GM18511 (cell line): ENCODE measurements at regions not wholly inside any gene's neighbourhood (a gene's known extent, or its start where the extent isn't known, plus 50 kb on each side); places are given as distances from the start of the nearest gene placed in this dataset.

Experiments used
- ATAC-seq: cut with Tn5 transposase; IDR thresholded peaks from one replicate; pipeline ENCODE4 v1.9.1; 2021; ENCODE audit warnings: mild to moderate bottlenecking, moderate library complexity; ENCODE audit not compliant: unreplicated experiment

DNA sequence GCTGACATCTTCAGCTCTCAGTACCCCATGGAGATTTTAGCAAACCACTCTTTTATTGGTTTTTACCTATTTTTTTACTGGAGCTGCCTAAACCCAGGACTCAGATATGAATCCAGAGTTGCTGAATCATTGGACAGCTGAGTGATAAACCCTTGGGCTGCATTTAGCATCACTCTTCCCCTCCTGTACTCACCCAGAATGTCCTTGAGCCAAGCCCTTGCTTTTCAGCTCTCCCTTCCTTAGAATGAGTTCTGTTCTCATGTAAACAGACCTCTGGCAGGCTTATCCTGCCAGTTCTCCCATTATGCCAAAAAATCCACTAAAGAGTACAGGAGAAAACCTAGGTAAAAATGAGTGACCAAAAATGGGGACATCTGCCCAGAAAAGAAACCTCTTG is 200.1 kb upstream of the POU2AF2 start:
- ATAC-seq, result no peak

DNA sequence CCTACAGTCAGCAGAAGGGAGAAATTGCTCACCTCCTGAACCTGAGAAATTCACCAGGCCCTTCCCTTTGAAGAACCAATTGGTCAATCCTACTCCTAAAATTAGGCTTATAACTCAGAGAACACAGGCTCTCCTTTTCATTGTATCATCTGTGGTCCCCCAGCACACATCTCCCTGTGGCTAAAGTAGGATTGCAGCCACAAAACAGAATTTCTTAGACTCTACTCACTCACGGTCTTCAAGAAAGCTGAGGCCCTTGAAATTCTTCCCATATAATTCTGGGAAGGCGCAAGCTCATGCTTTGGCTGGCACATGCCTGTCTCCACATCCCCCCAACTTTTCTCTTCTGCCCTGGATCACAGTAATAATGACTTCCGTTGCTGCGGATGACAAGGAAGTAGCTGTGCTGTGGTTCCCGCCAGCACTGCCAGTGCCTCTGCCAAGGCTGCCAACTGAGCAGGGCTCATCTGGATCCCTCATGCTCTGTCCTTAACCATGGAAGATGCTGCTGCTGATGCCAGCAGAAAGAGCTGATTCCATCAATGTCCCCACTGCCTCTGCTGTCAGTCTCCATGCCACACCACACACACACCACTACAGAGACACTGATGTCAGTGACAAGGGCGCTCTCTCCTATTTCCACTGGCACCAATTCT is 200.6 kb upstream of the POU2AF2 start:
- ATAC-seq, result no peak

DNA sequence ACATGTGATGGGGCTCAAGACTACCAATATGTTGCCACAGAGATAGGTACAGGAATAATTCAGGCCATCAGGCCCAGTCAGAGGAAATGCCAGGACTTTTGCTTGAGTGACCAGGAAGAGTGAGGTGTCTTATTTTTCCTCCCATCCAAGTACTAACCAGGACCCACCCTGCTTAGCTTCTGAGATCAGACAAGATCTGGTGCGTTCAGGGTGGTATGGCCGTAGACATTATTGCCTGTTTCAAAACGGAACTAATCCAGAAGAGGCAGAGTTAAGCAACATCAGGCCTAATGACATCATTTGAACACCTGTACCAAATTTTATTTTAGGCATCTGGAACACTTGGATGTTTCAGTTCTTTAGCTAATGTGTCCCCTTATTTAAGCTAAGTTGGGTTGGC is 205.5 kb upstream of the POU2AF2 start:
- ATAC-seq, result no peak

DNA sequence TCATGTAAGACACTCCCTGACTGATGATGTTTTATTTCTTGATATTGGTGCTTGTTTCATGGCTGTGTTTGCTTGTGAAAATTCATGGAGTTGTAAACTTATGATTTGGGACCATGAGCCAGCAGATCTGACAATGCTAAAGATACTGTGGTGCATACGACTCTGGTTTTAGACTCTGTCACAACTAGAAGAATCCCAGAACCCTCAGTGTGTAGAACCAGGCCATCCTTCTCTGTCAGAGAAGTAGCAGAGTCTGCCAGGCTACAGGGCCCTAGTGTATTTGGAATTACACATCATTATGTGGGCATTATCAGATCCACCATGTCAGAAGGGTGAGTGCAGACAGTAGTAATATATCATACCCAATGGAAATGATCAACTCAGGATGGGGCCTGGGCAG is 209.8 kb upstream of the POU2AF2 start:
- ATAC-seq, result no peak

DNA sequence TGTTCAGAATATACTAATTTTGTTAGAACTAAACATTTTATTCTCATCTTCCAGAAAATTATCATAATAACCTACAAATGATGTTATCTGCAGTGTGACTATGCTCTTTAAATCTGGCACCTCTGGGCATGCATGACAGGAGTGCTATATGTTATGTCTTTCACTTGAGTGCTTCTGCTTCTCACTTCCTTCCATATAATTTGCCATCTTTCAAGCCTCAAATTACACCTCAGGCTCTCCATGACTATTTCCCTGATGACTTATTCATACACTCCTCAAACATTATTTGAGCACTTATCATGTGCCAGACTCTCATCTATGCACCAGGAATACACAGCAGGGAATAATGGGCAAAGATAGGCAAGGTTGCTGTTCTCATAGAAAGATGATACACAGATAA is 219.3 kb upstream of the POU2AF2 start:
- no peak for ATAC-seq

DNA sequence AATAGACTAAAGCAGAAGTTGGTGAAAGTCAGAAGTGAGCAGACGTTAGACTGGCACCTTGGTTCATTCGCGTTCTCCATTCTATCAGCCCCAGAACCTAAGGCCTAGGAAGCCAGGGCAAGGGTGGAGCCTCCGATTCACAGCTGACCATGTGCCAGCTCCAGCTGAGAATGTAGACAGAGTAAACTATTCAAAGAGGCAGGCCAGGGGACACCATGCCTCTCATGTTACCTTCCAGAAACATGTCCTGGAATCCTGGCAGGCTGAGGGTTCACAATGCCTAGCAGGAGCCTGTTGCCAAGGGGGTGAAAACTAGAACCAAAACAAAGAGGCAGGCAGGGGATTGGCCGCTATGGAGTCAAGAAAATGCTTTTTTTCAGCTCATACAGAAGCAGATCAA is 224.4 kb upstream of the POU2AF2 start:
- no peak for ATAC-seq

DNA sequence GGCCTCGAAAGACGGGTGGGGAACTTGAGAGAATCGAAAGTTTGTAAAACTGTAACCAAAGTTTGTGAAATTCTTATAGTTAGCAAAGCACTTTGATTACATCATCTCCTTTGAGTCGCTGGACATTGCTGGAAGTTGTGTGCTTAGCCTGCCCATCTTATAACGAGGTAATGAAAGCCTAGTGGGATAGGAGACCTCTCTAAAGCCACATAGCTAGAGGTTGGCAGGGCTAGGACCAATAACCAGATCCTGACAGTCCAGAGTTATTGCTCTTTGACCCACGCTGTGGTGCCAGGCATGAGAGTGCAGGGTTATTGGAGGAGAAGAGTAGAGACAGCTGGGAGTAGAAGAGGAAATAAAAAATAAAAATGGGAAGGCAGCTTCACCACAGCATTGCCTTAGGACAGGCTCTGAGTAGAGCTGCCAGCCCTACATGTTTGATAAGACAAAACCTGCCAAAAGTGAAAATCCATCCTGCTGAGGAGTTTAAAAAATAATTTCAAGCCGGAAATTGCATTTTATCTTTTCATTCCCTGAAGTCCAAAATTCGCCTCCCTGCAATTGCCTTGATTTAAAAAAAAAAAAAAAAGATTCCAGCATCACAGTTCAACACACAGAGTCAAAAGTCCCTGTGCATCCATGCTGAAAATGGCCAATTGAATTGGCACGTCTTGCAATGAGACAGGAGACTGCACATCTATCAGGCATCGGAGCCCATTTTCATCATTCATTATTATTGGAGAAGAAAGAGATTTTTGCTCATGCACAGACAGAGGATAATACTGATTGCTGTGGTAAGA is 225.5 kb upstream of the POU2AF2 start:
- ATAC-seq, result no peak

DNA sequence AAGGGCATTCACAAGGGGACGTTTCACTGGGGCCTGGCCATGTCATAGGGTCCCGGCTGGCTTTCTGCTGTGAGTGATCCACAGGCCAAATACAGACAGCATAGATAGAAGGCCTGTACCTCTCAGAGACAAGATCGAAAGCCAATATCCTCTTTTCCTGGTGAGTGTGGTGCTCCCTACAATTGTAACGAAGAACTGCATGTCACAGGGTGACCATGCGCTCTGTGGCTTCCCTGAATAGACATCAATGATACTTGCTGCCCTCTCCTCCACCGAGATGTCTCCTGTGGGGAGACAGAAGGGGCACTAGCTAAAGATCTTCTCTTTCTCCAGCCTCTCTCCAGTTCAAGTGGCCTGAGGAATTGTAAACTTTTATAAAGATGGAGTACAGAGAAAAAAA is 226.1 kb upstream of the POU2AF2 start:
- no peak for ATAC-seq

DNA sequence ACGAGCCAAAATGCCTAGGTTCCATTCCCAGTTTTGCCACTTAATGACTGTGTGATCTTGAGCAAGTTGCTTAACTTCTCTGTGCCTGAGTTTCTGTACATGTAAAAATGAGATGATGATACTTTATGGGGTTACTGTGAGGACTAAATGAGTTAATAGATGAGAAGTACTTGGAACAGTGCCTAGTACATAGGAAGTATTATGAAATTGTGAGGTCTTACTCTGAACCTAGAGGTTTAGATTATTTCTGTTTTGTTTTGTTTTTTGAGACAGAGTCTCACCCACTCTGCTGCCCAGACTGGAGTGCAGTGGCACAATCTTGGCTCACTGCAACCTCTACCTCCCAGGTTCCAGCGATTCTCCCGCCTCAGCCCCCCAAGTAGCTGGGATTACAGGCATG is 227.0 kb upstream of the POU2AF2 start:
- no peak for ATAC-seq

DNA sequence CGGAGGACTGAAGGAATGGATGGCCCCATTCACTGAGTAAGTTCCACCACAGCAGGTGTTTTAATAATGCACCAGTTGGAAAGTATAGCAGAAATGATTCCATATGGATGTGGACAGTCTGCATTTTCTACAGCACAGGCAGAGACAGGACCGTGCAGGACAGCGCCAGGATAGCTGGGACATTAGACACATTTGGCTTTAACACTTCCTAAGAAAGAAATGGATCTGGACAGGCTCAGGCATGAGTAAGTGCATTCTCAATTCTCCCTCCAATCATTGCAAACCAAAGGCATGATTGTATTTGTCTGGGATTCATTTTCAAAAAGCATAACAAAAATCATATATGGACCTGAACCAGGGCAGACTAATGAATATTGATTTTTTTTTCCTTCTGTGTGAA is 233.0 kb upstream of the POU2AF2 start:
- ATAC-seq, result no peak

DNA sequence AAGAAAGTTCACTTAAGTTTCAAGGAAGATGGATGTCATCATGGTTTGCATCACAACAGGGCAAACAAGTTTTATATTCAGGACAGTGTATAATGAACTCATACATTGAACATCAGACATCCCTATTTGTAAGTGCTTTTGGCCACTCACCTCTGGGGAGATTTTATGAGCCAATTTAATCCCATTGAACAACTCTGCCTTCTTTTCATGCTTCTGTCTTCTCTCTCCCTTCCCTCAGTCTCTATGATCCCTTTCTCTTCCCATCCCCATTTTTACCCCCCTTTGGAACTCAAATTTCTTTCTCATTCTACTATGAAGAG is 234.3 kb upstream of the POU2AF2 start:
- no peak for ATAC-seq

DNA sequence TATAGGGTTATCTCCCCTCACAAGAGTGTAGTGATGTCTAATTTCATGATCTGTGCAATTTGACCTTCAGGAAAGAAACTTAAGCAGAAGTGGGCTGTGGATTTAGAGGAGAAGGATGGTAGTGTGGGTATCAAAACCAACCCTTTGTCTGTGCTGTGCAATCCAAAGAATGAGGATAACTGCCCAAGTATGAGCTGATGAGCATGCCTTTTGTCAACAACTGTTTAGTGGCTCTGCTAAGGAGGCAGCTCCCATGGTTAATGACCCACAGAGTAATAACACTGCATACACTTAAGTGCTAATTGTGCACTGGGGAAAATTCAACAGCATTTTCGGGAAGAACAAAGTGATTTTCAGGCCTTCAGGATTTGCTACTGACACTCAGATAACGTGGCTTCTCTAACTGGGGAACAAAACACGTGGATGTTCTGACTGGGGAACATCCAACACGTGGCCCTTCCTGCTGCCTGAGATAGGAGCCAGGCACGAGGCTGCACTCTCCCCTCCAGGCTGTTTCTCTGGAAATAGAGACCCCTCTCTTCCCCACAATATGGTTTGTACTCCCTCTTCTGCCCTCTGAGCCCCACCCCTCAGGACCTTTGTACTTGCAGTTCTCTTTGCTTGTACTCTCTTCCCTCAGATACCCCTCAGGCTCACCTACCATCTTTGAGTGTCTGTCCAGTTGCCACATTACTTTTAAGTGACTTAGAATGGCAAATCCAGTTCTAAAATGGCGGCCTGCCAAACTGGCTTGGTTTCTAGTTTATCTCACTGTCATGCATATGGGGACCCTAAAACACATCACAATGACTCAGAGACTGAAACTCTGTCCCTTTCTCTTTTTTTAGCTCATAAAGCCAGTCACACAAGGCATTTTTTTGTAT is 234.9 kb upstream of the POU2AF2 start:
- no peak for ATAC-seq

DNA sequence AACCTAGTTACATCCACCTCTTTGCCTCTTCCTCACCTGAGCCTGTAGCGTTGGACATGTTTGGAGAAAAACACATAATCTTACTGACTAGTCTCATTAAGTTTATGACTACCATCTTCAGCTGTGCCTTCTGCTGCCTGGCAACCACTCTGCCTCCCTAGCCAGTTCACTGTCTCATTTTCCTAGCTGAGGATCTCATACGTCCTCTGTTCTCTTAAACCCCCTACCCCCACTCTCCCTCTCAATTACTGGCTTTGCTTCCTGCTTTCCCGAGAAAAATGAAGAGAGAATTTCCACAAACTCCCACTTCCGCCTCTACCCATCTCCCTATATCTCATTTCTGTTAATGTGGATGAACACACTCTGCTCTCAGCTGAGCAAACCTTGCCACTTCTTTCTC is 239.3 kb upstream of the POU2AF2 start:
- ATAC-seq, result no peak

DNA sequence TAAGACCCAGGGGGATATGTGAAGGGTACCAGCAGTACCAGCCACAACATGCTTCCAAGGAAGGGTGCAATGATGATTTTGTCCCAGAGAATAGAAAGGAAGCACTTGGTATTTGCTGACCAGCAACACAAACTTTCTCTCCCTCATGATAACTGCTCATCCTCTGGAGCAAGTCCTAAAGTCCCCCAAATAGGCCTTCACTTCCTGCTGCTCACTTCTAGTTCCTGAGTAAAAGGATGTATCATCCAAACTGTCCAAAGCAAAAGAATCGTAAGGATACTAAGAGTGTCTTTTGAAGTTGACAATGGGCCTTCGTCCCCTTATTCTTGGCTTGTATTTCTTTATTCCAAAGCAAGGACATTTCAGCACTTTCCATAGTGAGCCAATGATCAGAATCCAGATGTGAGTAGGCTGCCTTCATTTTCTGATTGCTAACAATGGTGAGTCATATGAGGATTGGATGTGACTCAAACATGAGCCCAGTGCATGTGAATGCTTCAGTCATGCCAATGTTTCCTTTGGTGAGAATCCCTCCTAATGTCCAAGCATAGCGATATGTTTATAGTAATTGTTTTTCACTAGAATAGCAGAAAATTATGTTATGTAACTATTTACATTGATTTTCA is 243.4 kb upstream of the POU2AF2 start:
- ATAC-seq, result no peak

DNA sequence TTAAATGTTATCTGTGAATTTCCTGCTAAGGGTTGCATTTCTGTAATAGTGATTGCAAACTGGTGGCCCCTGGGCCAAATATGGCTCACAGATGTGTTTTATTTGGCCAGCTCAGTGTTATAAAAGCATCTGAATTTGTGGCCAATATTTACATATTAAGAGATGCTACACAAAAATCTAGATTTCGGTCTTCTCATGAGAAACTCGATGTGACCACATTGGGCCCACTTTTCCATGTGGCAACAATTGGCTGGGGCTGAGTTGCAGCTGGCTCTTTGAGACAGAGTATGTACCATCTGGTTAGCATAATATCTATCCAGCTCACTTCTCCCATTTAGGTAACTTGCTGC is 244.5 kb upstream of the POU2AF2 start:
- ATAC-seq, result no peak

DNA sequence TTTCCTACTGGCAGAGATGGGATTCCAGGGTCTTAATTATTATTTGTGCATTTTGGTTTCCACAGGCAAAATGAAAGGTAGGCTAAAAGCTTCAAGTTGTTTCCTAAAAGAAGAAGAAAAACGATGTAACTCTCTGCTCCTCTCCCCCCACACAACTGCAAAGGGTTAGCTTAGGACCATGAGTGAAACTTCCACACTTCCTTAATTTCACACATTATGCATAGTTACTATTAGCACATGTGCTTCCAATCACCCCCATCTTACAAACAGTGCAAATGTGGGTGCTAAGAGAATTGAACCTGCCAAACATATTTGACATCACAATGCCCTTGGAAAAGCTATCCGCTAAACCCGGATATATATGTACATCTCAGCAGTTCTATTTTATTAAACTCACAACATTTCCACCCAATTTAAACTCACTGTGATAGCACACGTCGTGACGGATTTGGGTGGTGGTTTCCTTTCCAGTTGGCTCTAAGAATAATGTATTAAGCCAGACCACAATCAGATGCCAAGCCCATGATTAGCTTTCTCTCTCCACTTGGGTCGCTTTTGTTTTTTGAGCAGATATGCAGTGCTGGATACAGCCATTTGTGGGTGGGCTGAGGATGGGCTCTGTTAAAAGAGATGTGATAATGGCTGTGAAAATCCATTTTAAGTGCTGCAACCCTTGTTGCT is 245.0 kb upstream of the POU2AF2 start:
- no peak for ATAC-seq

DNA sequence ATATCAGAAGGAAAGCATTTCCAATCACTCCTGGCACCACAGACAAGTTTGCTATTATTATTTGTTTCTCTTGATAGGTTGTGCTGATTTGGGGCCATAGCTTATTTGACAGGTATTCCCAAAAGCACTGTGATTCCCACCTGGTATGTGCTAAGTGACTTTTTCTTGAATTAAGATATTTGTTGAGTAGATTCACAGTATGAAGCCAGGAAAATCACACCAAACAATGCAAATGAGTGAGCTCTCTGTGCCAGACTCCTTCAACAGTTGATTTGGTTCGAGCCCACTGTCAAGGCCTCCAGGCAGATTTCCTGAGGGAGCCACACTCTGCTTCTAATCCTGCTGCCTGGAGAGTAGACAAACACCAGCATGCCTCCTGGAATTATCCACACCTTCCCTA is 253.0 kb upstream of the POU2AF2 start:
- no peak for ATAC-seq

DNA sequence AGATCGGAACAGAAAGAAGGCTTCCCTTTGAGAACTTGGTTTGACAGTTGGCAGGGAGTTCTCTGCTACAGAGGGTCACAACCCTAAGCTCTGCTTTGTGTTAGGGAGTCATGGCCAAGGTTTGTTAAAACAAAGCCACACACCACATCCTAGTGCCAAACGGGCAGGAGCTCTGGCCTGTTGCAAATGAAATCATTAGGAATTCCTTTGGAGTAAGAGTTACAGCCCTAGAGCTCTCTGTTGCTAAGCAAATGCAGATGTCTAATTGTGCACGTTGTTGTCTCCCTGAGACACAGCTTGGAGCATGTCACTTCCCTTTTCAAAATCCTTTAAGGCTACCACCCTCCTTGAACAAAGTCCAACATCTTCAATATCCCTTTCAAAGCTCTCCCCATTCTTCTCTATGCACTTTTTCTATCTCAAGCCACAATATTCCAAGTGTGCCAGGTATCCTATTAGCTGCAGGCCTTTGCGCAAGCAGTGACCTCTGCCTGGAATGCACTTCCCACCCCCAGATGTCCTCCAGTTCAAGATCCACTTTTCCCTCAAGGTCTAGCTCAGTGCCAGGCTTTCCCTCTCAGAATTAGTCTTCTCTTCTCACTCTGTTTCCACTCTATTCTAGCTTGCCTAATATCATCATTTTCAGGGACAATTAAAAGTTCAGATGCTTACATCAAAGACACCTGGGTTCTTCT is 253.7 kb upstream of the POU2AF2 start:
- no peak for ATAC-seq

DNA sequence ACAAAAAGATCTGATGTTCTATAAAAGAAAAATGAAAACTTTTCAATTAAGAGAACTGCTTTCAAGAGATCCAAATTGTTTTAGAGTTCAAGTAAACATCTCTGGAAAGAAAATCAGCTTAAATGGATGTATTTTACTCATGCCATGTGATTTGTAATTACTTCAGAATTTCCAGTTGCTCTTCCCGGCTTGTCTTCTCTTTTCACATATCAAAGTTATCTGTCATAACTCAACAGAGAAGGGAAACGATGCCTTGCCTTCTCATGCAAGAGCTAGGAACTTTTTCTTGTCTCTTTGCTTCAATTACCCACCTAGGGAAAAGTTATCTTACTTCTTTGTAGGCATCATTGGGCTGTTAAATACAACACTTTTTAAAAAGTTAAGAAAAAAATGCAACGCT is 255.2 kb upstream of the POU2AF2 start:
- ATAC-seq, result no peak

DNA sequence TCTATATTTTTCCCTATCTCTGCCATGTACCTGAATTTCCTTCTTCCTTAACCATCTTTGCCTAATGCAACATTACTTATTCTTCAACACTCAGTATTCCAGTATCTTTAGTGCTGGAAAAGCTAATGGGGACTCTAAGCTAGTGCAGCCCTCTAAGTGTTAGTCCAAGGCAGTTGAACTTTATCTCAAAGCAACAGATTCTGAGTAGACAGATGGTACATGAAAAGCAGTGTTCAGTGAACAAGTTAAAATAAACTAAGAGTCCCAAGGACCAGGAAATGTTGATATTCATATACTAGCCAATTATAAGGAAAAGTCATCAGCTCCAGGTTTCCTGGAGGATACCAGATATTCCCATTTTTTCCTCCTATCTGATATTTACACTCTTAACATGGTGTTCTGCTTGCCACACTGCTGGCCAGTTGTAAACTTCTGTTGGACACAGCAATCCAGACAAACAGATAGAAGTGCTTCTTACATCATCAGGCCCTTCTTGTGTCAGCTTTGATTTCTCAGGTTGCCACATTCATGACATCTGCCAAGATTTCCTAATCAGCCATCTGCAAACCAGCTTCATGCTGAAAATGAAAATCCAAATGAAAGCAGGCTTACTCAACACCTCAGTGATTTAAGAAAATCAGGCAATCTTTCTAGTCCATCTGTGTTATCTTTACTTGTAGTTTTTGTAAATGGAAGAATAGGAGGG is 255.9 kb upstream of the POU2AF2 start:
- no peak for ATAC-seq
